ENCODE measurements at regions not wholly inside any gene's neighbourhood (a gene's known extent, or its start where the extent isn't known, plus 50 kb on each side); places are given as distances from the start of the nearest gene placed in this dataset.
A peak's percentile ranks its signal among the peaks of the same experiment; 100 is the strongest.

GRCh38 chr4:77232653-77233052 lies 75.6 kb downstream of the CCNG2 start:
- no peaks in the 10 kb centered on the region for H3K79me2 ChIP-seq (ENCODE audit: low read length)
- H3K27ac ChIP-seq (ENCODE audit: low read length): no peak overlapping the region
- peaks cover 9% of the 10 kb centered on the region; the same call in 1 of the 2 replicates for H3K4me1 ChIP-seq (ENCODE audit: low read length)
- no peaks in the 10 kb centered on the region for H3K36me3 ChIP-seq (replicated peaks; ENCODE audit: low read depth, low read length)
- H3K9ac ChIP-seq (ENCODE audit: low read length): no peak overlapping the region
- H4K20me1 ChIP-seq (ENCODE audit: insufficient read depth, low read length): no peaks in the 10 kb centered on the region
- H2AFZ ChIP-seq (ENCODE audit: low read depth, low read length): no peak overlapping the region
- H3K27me3 ChIP-seq (ENCODE audit: low read depth, low read length): peaks cover 31% of the 10 kb centered on the region
- H3K4me2 ChIP-seq (ENCODE audit: low read length): no peak overlapping the region
- no peak for TF ChIP-seq EZH2phosphoT487 (IDR thresholded peaks at IDR 0.05; ENCODE audit: low read depth)
- TF ChIP-seq, protein P1, sequence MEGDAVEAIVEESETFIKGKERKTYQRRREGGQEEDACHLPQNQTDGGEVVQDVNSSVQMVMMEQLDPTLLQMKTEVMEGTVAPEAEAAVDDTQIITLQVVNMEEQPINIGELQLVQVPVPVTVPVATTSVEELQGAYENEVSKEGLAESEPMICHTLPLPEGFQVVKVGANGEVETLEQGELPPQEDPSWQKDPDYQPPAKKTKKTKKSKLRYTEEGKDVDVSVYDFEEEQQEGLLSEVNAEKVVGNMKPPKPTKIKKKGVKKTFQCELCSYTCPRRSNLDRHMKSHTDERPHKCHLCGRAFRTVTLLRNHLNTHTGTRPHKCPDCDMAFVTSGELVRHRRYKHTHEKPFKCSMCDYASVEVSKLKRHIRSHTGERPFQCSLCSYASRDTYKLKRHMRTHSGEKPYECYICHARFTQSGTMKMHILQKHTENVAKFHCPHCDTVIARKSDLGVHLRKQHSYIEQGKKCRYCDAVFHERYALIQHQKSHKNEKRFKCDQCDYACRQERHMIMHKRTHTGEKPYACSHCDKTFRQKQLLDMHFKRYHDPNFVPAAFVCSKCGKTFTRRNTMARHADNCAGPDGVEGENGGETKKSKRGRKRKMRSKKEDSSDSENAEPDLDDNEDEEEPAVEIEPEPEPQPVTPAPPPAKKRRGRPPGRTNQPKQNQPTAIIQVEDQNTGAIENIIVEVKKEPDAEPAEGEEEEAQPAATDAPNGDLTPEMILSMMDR (IDR thresholded peaks at IDR 0.05; ENCODE audit: low read depth, low read length): no peak
- H3K9me3 ChIP-seq (ENCODE audit: insufficient read depth, low read length): no peaks in the 10 kb centered on the region
- H3K4me3 ChIP-seq (ENCODE audit: low read length): no peak overlapping the region

DNA sequence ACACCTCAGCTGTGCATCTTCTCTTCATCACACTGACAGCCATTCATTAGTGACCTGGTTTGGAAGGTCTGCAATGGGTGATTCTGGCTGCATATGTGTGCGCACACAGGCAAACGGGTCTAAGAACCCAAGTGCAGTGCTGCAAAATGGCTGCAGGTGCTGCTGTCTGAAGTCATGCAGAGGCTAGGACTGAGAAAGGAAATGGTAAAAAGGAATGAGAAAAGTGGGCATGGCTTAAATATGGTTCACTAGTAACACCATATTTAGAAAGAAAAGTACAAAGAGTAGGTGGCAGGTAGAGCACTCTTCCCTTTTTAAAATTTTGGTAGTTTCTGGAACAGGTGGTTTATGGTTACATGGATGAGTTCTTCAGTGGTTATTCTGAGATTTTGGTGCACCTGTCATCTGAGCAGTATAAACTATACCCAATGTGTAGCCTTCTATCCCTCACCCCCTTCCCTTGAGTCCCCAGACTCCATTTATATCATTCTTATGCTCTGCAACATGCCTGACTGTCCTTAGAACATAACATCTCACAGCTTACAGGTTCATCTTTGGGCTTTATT lies 78.4 kb downstream of the CCNG2 start:
- Histone ChIP-seq H3K27me3 (ENCODE audit: low read depth, low read length) (peaks cover 40% of the 10 kb centered on the region), H3K4me2 (ENCODE audit: low read length) (peak overlapping the region; percentile 22; the same call in 1 of the 2 replicates), H3K79me2 (ENCODE audit: low read length) (no peaks in the 10 kb centered on the region), H2AFZ (ENCODE audit: low read depth, low read length) (no peak overlapping the region), H3K4me3 (ENCODE audit: low read length) (no peak overlapping the region), H3K36me3 (replicated peaks; ENCODE audit: low read depth, low read length) (no peaks in the 10 kb centered on the region), H4K20me1 (ENCODE audit: insufficient read depth, low read length) (no peaks in the 10 kb centered on the region), H3K9me3 (ENCODE audit: insufficient read depth, low read length) (no peaks in the 10 kb centered on the region), H3K9ac (ENCODE audit: low read length) (no peak overlapping the region), H3K4me1 (ENCODE audit: low read length) (peaks cover 9% of the 10 kb centered on the region; the same call in 1 of the 2 replicates), H3K27ac (ENCODE audit: low read length) (no peak overlapping the region)
- TF ChIP-seq, protein P1 (IDR thresholded peaks at IDR 0.05; ENCODE audit: low read depth, low read length): no peak
- no peak for TF ChIP-seq EZH2phosphoT487 (IDR thresholded peaks at IDR 0.05; ENCODE audit: low read depth)

- Histone ChIP-seq H3K27me3 (ENCODE audit: low read depth, low read length) (peaks cover 48% of the 10 kb centered on the region), H4K20me1 (ENCODE audit: insufficient read depth, low read length) (no peaks in the 10 kb centered on the region), H3K27ac (ENCODE audit: low read length) (no peak overlapping the region), H3K4me2 (ENCODE audit: low read length) (no peak overlapping the region), H3K36me3 (replicated peaks; ENCODE audit: low read depth, low read length) (no peaks in the 10 kb centered on the region), H2AFZ (ENCODE audit: low read depth, low read length) (no peak overlapping the region), H3K79me2 (ENCODE audit: low read length) (no peaks in the 10 kb centered on the region), H3K4me1 (ENCODE audit: low read length) (peaks cover 9% of the 10 kb centered on the region; the same call in 1 of the 2 replicates), H3K9me3 (ENCODE audit: insufficient read depth, low read length) (no peaks in the 10 kb centered on the region), H3K9ac (ENCODE audit: low read length) (no peak overlapping the region), H3K4me3 (ENCODE audit: low read length) (no peak overlapping the region)
- no peak for TF ChIP-seq EZH2phosphoT487 (IDR thresholded peaks at IDR 0.05; ENCODE audit: low read depth)
- TF ChIP-seq, protein P1 (IDR thresholded peaks at IDR 0.05; ENCODE audit: low read depth, low read length): no peak
Observed at GRCh38 chr4:77236806-77237205, 79.8 kb downstream of the CCNG2 start.

DNA sequence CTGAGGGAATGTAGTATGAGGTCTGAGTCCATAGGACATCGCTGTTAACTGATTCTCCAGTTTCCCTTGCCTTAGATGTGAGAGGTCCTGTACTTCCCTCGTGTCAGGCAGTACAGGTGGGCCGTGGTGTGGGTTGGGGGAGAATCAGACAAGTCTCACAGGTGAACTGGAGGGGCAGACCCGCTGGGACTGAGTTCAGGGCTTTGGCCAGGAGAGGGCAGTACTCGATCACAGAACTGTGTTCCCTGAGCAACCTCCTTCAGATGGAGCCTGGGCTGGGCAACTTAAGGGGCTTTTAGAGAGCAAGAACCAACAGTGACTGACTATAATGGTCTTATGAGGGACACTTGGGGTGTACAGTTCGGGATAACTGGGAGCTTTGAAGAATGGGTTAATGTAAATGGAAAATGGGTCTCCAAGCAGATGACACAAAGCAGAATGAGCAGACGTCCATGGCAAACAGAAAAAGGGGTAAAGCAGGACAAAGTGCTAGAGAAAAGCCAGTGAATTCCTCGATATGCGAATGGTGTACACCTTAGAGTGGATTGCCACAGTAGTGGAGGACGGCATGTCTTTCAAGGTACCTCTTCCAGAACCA lies 83.6 kb downstream of the CCNG2 start:
- peaks cover 17% of the 10 kb centered on the region for H3K4me1 ChIP-seq (ENCODE audit: low read length)
- no peak overlapping the region for H2AFZ ChIP-seq (ENCODE audit: low read depth, low read length)
- no peaks in the 10 kb centered on the region for H3K36me3 ChIP-seq (replicated peaks; ENCODE audit: low read depth, low read length)
- no peak for TF ChIP-seq EZH2phosphoT487 (IDR thresholded peaks at IDR 0.05; ENCODE audit: low read depth)
- TF ChIP-seq, protein P1 (IDR thresholded peaks at IDR 0.05; ENCODE audit: low read depth, low read length): peak; percentile 91
- H3K9me3 ChIP-seq (ENCODE audit: insufficient read depth, low read length): no peaks in the 10 kb centered on the region
- H4K20me1 ChIP-seq (ENCODE audit: insufficient read depth, low read length): no peaks in the 10 kb centered on the region
- H3K4me3 ChIP-seq (ENCODE audit: low read length): no peak overlapping the region
- H3K4me2 ChIP-seq (ENCODE audit: low read length): no peak overlapping the region
- H3K79me2 ChIP-seq (ENCODE audit: low read length): no peaks in the 10 kb centered on the region
- no peak overlapping the region for H3K9ac ChIP-seq (ENCODE audit: low read length)
- peaks cover 46% of the 10 kb centered on the region for H3K27me3 ChIP-seq (ENCODE audit: low read depth, low read length)
- no peak overlapping the region for H3K27ac ChIP-seq (ENCODE audit: low read length)
